Panc1 (cell line): ENCODE measurements at regions not wholly inside any gene's neighbourhood (a gene's known extent, or its start where the extent isn't known, plus 50 kb on each side); places are given as distances from the start of the nearest gene placed in this dataset.

ENCODE experiments used
- CTCF ChIP-seq: fragments of 450-650 bp; IDR thresholded peaks from 2 replicates; pipeline ENCODE4 v1.5.1; 2017; ENCODE audit warnings: mild to moderate bottlenecking
- REST ChIP-seq, 2 experiments: IDR thresholded peaks; 2 replicates each; pipeline ENCODE4 v1.6.1; 2011 to 2012; ENCODE audit warnings: low read depth in 2 of 2, control low read depth in 1 of 2, low read length in 1 of 2, mild to moderate bottlenecking in 1 of 2, moderate library complexity in 1 of 2; ENCODE audit not compliant: insufficient read depth in 1 of 2

GRCh38 chr1:219798283-219799030 is 129.9 kb downstream of the SLC30A10 start:
- TF ChIP-seq REST (IDR thresholded peaks at IDR 0.05; ENCODE audit: insufficient read depth in 1 of 2, low read depth in 2 of 2, low read length in 1 of 2) (no peak), CTCF (no peak)
